HUES48 (cell line): ENCODE measurements at regions not wholly inside any gene's neighbourhood (a gene's known extent, or its start where the extent isn't known, plus 50 kb on each side); places are given as distances from the start of the nearest gene placed in this dataset.

ENCODE experiments used
- H3K27ac ChIP-seq: one replicate; pipeline ENCODE4 v1.7.0; 2013; ENCODE audit warnings: low read depth, low read length, inconsistent platforms
- H3K27me3 ChIP-seq: 2 replicates; pipeline ENCODE4 v1.6.1; 2013; ENCODE audit warnings: mild to moderate bottlenecking, low read length; ENCODE audit not compliant: control insufficient read depth, insufficient read depth
- H3K36me3 ChIP-seq: 2 replicates; pipeline ENCODE4 v1.6.1; 2013; ENCODE audit warnings: low read length; ENCODE audit not compliant: control insufficient read depth, insufficient read depth
- H3K4me1 ChIP-seq: 2 replicates; pipeline ENCODE4 v1.6.1; 2013; ENCODE audit warnings: mild to moderate bottlenecking, low read length; ENCODE audit not compliant: control insufficient read depth, insufficient read depth
- H3K4me3 ChIP-seq: 2 replicates; pipeline ENCODE4 v1.5.1; 2013; ENCODE audit warnings: mild to moderate bottlenecking, low read depth, low read length
- H3K9ac ChIP-seq: 2 replicates; pipeline ENCODE4 v1.6.1; 2013; ENCODE audit warnings: mild to moderate bottlenecking, low read depth, low read length, moderate library complexity
- H3K9me3 ChIP-seq: 2 replicates; pipeline ENCODE4 v1.6.1; 2013; ENCODE audit warnings: low read length; ENCODE audit not compliant: control insufficient read depth, insufficient read depth

GRCh38 chr5:158514986-158515359 lies 584.7 kb downstream of the EBF1 start:
- H3K27me3 ChIP-seq = no peaks in the 10 kb centered on the region
- no peaks in the 10 kb centered on the region for H3K4me1 ChIP-seq
- no peaks in the 10 kb centered on the region for H3K36me3 ChIP-seq
- H3K27ac ChIP-seq = no peak overlapping the region
- no peak overlapping the region for H3K9ac ChIP-seq
- no peaks in the 10 kb centered on the region for H3K9me3 ChIP-seq
- H3K4me3 ChIP-seq = no peak overlapping the region

DNA sequence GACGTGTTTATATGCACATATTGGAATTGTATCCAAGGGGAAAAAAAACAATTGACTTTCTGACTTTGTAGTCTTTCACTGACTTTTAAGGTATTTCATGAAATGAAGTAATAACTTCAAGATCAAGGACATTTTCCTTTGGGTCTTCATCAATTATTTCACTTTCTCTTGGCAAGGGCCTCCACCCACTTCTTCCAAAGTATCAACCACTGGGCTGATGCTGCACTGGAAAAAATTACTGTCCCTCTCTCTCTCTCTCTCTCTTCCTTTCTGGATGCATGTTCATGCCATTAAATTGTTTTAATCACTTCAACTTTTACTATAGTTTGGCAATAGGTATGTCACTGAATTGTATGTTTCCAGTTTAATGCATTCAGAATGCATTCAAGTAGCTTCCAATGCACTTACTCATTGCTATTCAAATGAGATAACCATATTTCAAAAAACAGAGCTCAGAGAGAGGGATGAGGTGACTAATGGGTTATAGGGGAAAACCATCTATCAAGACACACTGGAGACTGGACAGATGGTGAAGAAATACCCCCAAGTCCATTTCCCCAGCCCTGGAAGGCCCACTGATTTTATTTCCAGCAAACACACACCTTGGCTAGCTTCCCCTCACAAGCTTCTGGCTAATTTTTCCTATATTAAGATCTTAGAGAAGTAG lies 585.3 kb downstream of the EBF1 start:
- H3K27ac ChIP-seq = no peak overlapping the region
- no peaks in the 10 kb centered on the region for H3K4me1 ChIP-seq
- no peaks in the 10 kb centered on the region for H3K27me3 ChIP-seq
- H3K36me3 ChIP-seq = no peaks in the 10 kb centered on the region
- H3K9me3 ChIP-seq = no peaks in the 10 kb centered on the region
- no peak overlapping the region for H3K9ac ChIP-seq
- H3K4me3 ChIP-seq = no peak overlapping the region

DNA sequence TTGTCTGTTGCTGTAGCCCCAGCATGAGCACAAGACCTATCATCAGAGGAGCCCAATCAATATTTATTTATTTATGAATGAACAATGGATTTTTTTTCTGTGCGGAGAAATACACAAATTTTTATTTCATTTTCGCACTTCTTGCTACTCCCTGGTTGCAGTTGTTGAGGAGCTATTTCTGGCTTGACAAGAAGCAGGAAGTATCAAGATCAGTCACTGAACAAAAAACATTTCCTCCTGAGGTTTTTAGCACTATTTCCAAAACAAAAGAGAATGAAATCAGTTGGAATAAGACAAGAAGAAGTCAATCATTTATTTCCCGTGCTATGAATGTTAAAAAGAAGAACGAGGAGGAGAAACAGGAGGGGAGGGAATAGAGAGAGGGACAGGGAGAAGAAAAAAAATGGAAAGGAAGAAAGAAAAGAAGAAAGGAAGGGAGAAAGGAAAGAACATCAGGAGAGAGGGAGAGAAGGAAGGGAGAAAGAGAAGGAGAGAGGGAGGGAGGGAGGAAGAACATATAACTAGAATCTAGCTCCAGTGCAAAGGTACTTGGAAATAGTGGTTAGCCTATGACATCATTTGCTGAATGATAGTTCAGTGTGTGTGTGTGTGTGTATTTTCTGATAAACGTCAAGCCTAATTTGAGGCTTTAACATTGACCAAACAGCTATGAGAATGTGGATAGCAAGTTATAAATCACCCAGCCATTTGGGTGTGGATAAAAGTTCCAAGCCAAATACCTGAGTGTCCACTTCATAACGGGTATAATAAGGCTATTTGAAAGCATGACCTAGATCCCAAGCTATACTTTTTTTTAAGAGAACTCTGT lies 586.0 kb downstream of the EBF1 start:
- H3K9me3 ChIP-seq = no peaks in the 10 kb centered on the region
- no peaks in the 10 kb centered on the region for H3K27me3 ChIP-seq
- H3K4me3 ChIP-seq = no peak overlapping the region
- H3K9ac ChIP-seq = no peak overlapping the region
- no peaks in the 10 kb centered on the region for H3K36me3 ChIP-seq
- H3K27ac ChIP-seq = no peak overlapping the region
- H3K4me1 ChIP-seq = no peaks in the 10 kb centered on the region

DNA sequence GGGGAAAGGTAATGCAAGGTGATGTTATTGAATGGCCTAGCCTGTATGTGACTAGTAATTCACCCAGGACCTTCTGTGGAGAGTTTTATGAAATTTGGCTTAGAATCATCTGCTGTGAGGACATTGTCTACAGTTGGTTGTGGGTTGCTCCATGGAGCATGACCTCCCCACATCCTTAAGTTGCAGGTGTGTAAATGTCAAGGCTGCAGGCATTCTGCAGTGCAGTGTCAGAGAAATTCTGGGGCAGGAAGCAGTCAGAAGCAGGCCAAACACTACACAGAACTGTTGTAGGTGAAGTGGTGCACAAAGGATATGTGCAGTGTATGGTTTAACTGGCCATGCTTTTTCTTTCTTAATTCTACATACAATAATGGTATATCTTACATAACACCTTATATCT lies 588.3 kb downstream of the EBF1 start:
- H3K36me3 ChIP-seq = no peaks in the 10 kb centered on the region
- H3K9me3 ChIP-seq = no peaks in the 10 kb centered on the region
- H3K27me3 ChIP-seq = no peaks in the 10 kb centered on the region
- no peak overlapping the region for H3K4me3 ChIP-seq
- no peaks in the 10 kb centered on the region for H3K4me1 ChIP-seq
- no peak overlapping the region for H3K27ac ChIP-seq
- no peak overlapping the region for H3K9ac ChIP-seq

DNA sequence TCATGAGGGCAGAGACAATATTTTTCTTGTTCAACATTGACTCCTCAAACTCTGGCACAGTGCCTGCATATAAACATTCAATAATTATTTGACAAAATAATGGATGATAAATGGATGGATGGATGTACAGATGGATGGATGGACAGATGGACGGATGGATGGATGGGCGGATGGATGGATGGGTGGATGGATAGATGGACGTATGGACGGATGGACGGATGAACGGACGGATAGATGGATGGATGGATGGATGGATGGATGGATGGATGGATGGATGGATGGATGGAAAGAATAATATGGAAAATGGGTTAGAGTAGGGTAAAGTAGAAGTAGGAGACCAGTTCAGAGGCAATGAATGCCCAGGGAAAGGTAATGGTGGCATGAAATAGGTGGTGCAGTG lies 589.2 kb downstream of the EBF1 start:
- Histone ChIP-seq H3K9ac (no peak overlapping the region), H3K4me1 (no peaks in the 10 kb centered on the region), H3K27me3 (no peaks in the 10 kb centered on the region), H3K27ac (no peak overlapping the region), H3K36me3 (no peaks in the 10 kb centered on the region), H3K4me3 (no peak overlapping the region), H3K9me3 (0 out of 2 replicates have a peak, but pooled peaks cover 5% of the 10 kb centered on the region)

DNA sequence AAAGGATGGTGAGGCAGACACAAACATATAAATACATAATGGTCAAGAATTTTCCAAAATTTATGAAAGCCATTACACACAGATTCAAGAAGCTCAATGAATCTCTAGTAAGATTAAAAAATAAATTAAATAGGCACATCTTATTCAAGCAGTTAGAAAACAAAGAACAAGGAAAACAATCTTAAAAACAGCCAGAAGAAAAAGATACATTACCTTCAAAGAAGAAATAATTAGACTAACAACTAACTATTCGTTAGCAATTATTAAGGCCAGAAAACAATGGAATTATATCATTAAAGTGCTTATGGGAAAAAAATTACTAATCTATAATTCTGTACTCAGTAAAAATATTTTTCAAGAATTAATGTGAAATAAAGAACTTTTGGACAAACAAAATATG lies 593.1 kb downstream of the EBF1 start:
- Histone ChIP-seq H3K4me1 (no peaks in the 10 kb centered on the region), H3K27ac (no peak overlapping the region), H3K27me3 (no peaks in the 10 kb centered on the region), H3K4me3 (no peak overlapping the region), H3K36me3 (no peaks in the 10 kb centered on the region), H3K9ac (no peak overlapping the region), H3K9me3 (0 out of 2 replicates have a peak, but pooled peaks cover 5% of the 10 kb centered on the region)

GRCh38 chr5:158502686-158503085 lies 597.0 kb downstream of the EBF1 start:
- no peaks in the 10 kb centered on the region for H3K27me3 ChIP-seq
- 0 out of 2 replicates have a peak, but pooled peaks cover 5% of the 10 kb centered on the region for H3K9me3 ChIP-seq
- no peak overlapping the region for H3K4me3 ChIP-seq
- H3K36me3 ChIP-seq = no peaks in the 10 kb centered on the region
- no peaks in the 10 kb centered on the region for H3K4me1 ChIP-seq
- no peak overlapping the region for H3K27ac ChIP-seq
- H3K9ac ChIP-seq = no peak overlapping the region

- Histone ChIP-seq H3K27ac (no peak overlapping the region), H3K4me3 (no peak overlapping the region), H3K9me3 (no peaks in the 10 kb centered on the region), H3K27me3 (no peaks in the 10 kb centered on the region), H3K9ac (no peak overlapping the region), H3K4me1 (0 out of 2 replicates have a peak, but pooled peaks cover 4% of the 10 kb centered on the region), H3K36me3 (no peaks in the 10 kb centered on the region)
Observed at GRCh38 chr5:158499892-158500418, 599.8 kb downstream of the EBF1 start.

DNA sequence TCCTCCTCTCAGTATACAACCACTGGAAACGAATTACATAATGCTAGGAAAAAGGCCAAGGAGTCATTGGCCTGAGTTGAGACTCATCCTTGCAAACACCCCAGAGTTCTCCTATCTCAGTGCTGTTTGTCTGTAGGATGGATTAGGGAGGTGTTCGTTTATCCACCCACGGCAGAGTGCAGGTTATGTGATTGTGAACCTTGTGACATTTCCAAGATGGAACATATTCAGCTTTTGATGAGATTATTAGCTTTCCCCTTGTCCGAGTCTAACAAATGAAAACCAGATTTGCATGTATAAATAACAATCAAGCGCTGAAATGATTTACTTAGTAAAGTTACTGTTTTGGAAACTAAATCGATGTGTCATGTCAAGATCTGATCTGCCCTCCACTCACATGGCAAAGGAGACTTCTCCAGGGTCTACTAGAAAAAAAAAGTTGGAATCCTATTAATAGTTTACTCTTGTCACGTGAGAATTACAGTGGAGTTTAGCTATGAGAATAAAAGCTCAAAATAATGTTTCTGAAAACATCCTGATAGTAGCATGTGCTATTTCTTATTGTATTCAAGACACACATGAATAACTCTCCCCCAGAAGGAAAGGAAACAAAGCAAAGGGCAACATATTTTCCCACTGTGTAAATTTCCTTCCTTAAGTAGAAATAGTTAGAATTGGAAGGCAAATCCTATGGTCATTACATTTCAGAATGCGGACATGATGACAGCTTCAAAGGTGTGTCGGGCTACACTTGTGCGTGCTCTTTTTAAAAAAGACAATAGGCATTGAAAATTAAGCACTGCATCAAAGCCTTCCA lies 600.4 kb downstream of the EBF1 start:
- Histone ChIP-seq H3K4me1 (0 out of 2 replicates have a peak, but pooled peaks cover 4% of the 10 kb centered on the region), H3K9ac (no peak overlapping the region), H3K4me3 (no peak overlapping the region), H3K36me3 (no peaks in the 10 kb centered on the region), H3K9me3 (no peaks in the 10 kb centered on the region), H3K27ac (no peak overlapping the region), H3K27me3 (no peaks in the 10 kb centered on the region)

- no peak overlapping the region for H3K9ac ChIP-seq
- H3K4me1 ChIP-seq = 0 out of 2 replicates have a peak, but pooled peaks cover 4% of the 10 kb centered on the region
- H3K27ac ChIP-seq = no peak overlapping the region
- H3K27me3 ChIP-seq = no peaks in the 10 kb centered on the region
- H3K9me3 ChIP-seq = no peaks in the 10 kb centered on the region
- H3K4me3 ChIP-seq = no peak overlapping the region
- no peaks in the 10 kb centered on the region for H3K36me3 ChIP-seq
Observed at GRCh38 chr5:158496624-158497023, 603.1 kb downstream of the EBF1 start.
